Fibroblast of skin of scalp (primary cell): ENCODE measurements at regions not wholly inside any gene's neighbourhood (a gene's known extent, or its start where the extent isn't known, plus 50 kb on each side); places are given as distances from the start of the nearest gene placed in this dataset.
A peak's percentile ranks its signal among the peaks of the same experiment; 100 is the strongest.
"Not testable (repeated sequence)": the region's sequence is repeated elsewhere in the genome, so short reads cannot be mapped to it uniquely, and the experiment has no call there.

Experiments
- DNase-seq: peaks from one replicate; pipeline ENCODE4 v3.0.0-alpha.2; 2013

GRCh38 chr6:137715589-137716045, 151.4 kb upstream of the TNFAIP3 start:
- no peak for DNase-seq

GRCh38 chr6:137717074-137718073, 149.7 kb upstream of the TNFAIP3 start:
- no peak for DNase-seq

DNA sequence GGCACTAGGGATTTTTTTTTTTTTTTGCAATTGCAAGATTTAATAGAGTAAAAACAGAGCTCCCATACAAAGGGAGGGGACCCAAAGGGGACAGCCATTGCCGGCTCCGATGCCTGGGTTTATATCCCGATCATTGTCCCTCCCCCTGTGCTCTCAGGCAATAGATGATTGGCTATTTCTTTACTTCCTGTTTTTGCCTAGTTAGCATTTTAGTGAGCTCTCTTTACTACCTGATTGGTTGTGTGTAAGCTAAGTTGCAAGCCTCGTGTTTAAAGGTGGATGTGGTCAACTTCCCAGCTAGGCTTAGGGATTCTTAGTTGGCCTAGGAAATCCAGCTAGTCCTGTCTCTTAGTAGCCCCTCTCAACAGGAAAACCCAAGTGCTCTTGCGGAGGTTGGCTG, 148.2 kb upstream of the TNFAIP3 start:
- not testable (repeated sequence) for DNase-seq

GRCh38 chr6:137722749-137723272, 144.2 kb upstream of the TNFAIP3 start:
- DNase-seq: peak; percentile 28

DNA sequence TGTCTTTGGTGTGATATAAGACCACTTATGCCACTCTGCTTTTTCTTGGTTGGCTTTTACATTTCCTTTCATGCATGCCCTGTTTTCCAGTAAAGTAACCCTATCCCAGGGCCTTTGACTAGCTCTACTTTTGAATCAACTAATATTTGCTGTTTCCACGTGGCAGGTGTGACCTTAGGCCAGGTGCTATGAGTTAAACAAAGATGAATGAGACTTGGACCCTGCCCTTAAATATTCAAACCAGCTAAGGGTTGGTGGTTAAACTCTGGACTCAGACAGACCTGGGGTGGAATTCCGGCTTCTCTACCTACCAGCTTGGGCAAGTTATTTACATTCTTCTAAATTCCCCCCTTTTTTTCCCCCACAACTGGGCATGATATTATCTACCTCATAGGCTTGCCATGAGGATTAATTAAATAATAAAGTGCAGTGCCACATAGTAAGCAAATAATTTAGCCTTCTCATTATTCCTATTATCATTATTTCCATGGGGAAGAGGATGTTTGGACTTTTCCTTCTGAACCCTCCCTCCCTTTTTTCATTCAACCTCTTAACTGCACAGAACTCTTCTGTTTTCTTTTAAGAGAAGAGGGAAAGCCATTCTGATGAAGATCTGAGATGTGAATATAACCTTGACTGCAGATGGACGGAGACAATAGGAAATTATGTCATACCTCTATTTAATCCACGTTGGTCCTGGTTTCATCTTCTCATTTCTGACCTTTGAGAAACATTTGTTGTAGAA, 143.6 kb upstream of the TNFAIP3 start:
- DNase-seq: no peak

DNA sequence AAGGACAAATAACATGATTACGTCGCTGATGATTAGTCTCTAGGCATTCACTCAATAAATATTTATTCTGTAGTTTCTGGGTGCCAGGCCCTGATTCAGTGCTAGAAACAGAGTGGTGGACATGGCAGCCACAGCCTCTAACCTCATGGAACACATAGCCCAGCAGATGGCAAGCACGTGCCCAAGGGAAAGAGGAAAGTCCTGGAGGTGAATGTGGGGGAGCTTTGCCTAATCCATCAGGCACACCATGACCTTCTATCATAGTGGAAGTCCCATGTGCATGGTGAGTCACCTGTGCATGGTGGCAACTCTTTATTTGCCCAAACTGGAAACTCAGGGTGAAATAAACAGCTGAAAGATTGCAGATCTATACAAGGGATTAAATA, 143.0 kb upstream of the TNFAIP3 start:
- DNase-seq: no peak

DNA sequence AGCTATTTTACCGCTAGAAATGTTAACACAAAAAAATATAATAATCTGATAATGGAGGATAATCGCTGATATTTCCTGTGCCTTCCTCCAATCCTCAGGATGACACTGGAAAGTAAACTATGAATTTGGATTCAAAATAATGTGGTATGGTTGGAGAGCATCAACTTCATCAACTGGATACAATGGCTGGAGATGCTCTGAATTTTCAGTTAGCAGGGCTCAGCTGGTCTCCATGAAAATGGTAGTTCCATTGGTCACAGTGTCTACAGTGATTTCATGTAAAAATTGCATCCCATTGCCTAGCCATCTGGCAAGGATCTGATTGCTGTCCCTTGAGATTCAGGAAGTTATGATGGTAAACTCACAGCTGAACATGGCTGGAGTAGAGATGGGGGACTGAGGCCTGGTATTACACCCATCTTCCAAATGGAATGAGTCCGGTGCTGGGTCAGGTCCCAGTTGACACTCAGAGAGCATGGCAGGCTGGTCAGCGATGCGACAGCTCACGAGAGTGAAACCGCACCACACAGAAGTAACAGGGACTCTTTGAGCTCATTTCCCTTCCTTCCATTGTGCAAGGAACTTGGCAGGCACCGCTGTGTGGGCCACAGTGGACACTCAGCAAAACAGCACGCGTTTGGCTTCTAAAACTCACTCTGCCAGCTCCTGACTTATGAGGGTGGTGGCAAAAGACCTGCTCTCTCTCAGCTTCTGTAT, 142.4 kb upstream of the TNFAIP3 start:
- no peak for DNase-seq

- no peak for DNase-seq
Measured at GRCh38 chr6:137725949-137726348, 141.1 kb upstream of the TNFAIP3 start.

GRCh38 chr6:137726582-137726981, 140.5 kb upstream of the TNFAIP3 start:
- no peak for DNase-seq

GRCh38 chr6:137727216-137727765, 139.8 kb upstream of the TNFAIP3 start:
- DNase-seq: no peak

- peak; percentile 79 for DNase-seq
Measured at GRCh38 chr6:137728386-137729349, 138.4 kb upstream of the TNFAIP3 start.

DNA sequence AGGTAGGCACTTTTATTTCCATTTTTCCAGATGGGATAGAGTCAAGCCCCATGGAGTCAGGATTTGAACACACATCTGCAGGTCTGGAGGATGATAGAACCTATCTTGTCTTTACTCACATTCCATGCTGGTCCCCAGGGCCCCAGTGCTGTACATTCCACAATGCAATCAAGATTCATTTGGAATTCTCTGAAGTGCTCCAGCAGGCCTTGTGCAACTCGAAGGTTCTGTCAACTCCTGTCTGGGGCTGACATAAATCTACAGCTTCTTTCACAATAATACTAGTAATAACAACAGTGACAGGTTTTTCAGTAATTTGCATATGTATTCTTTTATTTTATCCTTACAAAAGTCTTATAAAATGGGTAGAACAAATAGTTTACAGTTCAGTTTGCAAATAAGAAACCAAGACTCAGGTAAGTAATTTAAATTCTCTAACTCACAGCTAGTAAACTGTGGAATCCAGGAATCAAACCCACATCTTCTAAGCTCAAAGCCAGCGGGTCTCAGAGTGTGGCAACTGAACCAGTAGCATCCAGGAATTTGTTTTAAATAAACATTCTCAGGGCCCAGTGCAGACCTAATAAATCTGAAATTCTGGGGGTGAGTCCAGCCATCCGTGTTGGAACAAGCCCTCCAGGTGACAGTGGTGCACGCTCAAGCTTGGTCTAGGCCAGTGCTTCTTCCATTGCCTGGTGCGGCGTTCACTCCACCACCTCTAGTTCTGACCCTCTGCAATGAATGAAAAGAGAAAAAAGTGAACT, 137.0 kb upstream of the TNFAIP3 start:
- peak; percentile 77 for DNase-seq

DNA sequence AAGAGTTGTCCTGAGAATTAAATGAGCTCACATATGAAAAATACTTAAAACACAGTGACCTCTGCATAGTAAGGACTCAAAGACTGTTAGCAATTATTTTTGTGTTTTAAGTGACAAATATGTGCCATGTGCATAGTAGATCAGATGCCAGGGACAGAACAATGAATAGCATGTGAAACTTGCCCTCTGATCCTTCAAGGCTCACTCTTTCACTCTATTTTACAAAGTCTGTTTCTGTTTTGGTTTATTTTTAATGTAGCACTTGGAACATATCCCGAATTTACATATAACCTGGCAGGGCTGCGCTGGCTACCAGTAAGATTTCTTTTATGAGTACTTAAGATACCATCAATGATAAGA, 135.5 kb upstream of the TNFAIP3 start:
- DNase-seq: no peak

DNA sequence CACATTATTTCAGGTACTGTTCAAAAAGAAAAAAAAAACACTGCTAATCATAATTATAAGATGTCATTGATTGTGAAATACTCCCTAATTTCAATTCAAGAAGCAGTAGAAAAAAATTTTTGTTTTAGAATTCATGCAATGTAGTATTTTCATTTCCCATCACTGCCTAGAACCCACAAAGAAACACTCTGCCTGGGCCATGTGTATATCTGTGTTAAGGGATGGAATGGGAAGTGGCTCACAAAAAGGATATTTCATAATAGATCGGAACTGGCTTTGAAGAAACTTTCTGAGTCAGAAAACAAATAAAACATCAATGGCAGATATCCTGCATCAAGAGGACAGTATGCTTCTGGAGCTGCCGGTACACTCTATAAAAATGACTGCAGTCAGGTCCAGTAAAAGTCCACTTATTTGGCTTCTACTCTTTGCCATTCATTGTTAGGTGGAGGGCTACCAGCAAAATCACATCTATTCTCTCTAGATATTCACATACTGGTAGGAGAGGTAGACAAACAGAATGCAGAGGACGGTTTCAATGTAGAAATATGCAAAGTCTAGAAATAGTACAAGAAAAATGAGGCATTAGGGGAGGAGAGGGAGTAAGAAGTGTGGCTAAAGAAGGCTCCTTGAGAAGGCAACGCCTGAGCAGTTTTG, 135.0 kb upstream of the TNFAIP3 start:
- peak; percentile 37 for DNase-seq

GRCh38 chr6:137733372-137733771, 133.7 kb upstream of the TNFAIP3 start:
- no peak for DNase-seq

DNA sequence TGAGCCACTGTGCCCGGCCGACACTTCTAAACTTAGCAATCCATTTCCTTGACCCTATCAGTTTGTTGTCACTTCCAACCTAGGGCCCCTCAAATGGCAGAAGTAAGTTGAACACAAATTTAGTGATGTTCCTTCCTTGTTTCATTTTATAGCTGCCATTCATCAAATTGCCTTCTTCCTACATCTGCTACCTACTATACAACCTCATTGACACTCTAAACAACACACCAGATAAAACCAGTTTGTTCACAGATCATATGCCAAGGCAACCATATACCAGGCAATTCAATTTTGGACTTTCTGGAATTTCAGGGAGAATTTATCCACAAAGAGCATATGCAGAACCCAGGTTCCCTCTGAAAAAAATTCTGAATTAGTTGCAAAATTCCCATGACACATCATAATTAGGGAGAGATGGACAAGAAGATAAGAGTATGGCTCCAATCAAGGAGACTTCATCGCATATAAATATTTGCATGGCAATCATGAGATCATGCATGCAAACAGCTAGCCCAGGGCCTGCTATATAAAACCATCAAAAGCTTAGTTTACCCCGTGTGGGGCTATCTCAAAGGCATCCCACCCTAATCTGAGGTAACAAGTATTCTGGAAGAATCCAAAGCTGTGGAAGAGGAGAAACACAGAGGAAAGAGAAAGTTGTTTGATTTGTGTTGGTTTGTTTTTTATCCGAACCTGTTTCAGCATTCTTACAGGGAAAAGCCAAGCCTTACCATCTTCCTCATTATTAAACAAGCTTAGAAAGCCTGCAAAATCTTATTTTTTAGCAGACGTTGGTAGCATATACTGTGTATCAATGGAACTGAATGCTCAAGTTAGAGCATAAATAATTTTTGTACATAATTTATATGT, 132.8 kb upstream of the TNFAIP3 start:
- no peak for DNase-seq

DNA sequence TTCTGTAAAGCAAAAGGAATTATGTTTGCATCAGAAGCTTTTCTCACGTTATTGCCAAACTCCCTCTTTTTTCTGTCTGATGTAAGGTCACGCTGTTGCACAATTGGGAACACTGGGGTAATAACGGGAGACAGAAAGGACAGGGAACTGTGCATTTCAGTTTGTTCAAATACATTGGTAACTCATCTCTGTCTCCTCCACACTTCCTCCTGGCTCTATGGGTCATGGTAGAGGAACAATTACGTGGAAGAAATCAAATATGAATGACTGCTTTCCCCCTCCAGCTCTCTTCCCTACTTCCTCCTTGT, 132.2 kb upstream of the TNFAIP3 start:
- no peak for DNase-seq

DNA sequence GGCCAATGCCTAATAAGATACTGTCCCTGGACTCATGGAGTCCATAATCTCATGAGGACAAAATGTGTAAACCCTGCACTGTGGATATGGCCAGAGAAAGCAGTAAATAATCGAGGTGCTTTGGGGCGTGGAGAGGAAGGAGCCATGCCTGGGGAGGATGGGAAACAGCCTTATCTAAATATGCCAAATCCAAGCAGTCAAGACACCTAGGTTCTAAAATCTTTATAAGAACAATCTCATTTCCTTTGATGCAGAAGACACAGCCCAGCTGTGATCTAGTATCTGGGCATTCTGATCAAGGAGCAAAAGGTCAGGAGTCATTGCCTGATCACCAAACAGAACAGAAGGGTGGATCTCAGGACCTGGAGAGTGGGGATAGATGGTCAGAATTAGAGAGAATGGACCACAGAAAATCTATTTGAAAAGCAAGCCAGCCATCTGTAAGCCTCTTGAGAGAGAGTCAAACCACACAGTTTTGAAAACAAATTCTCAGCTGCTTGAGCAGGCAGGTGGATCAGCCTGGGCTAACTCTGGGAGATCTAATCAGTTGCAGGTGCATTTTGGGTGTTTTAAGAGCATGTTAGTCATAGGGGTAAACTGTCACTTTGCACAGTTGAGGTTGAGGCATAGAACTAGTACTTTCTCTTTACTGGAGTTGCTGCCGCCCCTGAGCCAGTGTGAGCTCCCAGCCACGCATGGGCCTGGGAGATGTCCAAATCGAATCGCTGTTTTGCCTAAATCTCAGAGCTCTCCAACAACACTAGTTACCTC, 130.8 kb upstream of the TNFAIP3 start:
- DNase-seq: no peak
